Activated T-helper 2 cell treated with anti-CD3 and anti-CD28 coated beads, Interferon-gamma antibody, Interleukin-2, Interleukin-4, amounts not matched to agents 10 μg/mL and 5 μg/mL and 100 μg/mL, durations not matched to agents 14 hours and 24 hours and 36 hours (primary cell): ENCODE measurements at regions not wholly inside any gene's neighbourhood (a gene's known extent, or its start where the extent isn't known, plus 50 kb on each side); places are given as distances from the start of the nearest gene placed in this dataset.
"Not testable (repeated sequence)": the region's sequence is repeated elsewhere in the genome, so short reads cannot be mapped to it uniquely, and the experiment has no call there.

ENCODE experiments used
- DNase-seq: peaks from one replicate; pipeline ENCODE4 v3.0.0; 2021; ENCODE audit warnings: low spot score
- H3K27ac Mint-ChIP-seq: one replicate; pipeline ENCODE4 v1.8.0; 2021; ENCODE audit warnings: mixed read lengths
- H3K27me3 Mint-ChIP-seq: one replicate; pipeline ENCODE4 v1.8.0; 2021; ENCODE audit warnings: low read depth, mixed read lengths
- H3K36me3 Mint-ChIP-seq: one replicate; pipeline ENCODE4 v1.8.0; 2021; ENCODE audit warnings: low read depth, mixed read lengths
- H3K4me1 Mint-ChIP-seq: one replicate; pipeline ENCODE4 v1.8.0; 2021; ENCODE audit warnings: low read depth, mixed read lengths
- H3K4me3 Mint-ChIP-seq: one replicate; pipeline ENCODE4 v1.8.0; 2021; ENCODE audit warnings: low read depth, mild to moderate bottlenecking, moderate library complexity, mixed read lengths
- H3K9me3 Mint-ChIP-seq: one replicate; pipeline ENCODE4 v1.8.0; 2021; ENCODE audit warnings: mixed read lengths
- intact Hi-C: fragments of 100-400 bp; cut with micrococcal nuclease; formaldehyde crosslinking; loops from one replicate; pipeline ENCODE4 v1.15.1; 2023

DNA sequence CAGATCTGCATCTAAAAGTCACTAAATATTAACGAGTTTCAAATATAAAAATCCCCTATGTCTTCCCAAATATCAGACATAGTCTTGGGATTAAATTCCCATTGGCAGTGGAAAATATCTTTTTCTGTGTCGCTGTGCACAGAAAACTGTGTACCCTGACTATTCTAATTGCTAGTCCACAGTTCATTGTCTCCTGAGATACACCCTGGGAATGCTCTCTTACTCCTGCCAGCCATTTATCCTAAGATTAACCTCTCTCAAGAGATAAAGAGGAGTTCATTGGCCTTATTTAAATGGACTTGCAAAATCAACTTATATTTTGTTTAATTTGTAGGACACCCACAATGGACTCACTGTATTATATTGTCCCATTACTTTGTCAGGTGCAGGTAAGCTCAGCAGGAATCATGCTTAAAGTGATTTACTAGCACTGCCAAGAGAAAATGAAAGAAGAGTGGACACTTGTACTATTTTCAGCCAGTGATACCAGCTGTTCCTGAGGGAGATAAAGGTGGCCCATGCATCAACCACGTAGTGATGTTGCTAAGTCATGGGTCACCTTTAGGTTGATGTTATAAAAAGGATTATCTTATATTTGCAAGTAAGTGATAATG is 553.8 kb downstream of the PIK3C3 start:
- H3K4me3 Mint-ChIP-seq = no peak overlapping the region
- H3K9me3 Mint-ChIP-seq = no peaks in the 10 kb centered on the region
- no peaks in the 10 kb centered on the region for H3K36me3 Mint-ChIP-seq
- intact Hi-C loops = no loop called here
- no peak for DNase-seq
- no peaks in the 10 kb centered on the region for H3K4me1 Mint-ChIP-seq
- H3K27me3 Mint-ChIP-seq = no peaks in the 10 kb centered on the region
- H3K27ac Mint-ChIP-seq = no peak overlapping the region

DNA sequence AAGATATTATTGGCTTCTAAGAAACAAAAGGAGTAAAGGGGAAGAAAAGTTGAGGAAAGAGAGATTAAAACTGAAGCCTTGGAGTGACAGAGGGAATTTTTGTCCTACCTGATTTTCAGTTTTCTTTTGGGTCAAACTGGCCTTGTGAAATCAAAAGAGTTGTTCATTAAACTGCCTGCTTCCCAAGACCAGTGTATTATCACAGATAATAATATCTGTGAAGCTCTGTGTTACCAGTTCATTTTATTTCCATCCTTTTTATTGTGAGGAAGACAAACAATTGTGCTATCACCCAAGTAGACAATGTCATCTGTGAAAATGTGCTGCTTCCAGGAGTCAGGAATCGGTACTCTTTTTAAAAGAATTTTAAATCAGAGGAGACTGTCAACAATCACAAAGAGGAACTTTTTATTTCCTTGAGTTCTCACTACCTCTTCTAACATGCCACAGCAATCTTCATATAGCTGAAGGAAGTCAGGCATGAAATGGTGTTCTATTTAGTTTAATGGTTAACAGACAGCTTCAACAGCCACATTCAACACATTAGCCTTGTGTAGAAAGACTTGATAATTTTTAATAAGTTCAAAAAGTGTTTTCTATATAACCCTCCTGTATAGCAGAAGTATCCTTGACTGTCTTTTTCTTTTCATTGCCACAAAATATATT is 554.8 kb downstream of the PIK3C3 start:
- H3K4me1 Mint-ChIP-seq = no peaks in the 10 kb centered on the region
- no peaks in the 10 kb centered on the region for H3K27me3 Mint-ChIP-seq
- intact Hi-C loops = no loop called here
- H3K36me3 Mint-ChIP-seq = no peaks in the 10 kb centered on the region
- H3K4me3 Mint-ChIP-seq = no peak overlapping the region
- DNase-seq = no peak
- H3K9me3 Mint-ChIP-seq = no peaks in the 10 kb centered on the region
- H3K27ac Mint-ChIP-seq = no peak overlapping the region

DNA sequence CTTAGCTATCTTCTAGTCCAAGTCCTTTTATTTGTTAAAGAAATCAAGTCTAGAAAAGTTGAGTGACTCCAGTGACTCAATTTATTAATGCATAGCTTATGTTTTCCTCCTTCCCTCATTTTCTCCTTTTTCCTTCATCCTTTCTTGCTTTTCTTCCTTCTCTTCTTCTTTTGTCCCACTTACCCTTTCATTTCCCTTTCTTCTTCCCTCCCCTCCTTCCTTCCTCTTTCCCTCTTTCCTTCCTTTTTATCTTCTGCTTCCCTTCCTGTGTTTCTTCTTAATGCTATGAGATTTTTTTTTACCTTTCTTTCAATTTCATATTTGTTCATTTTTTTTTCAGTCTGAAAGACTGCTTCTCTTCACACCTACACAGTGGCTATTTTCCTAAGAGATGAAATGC is 555.5 kb downstream of the PIK3C3 start:
- Mint-ChIP-seq H3K27me3 (no peaks in the 10 kb centered on the region), H3K4me3 (no peak overlapping the region), H3K9me3 (no peaks in the 10 kb centered on the region), H3K4me1 (no peaks in the 10 kb centered on the region), H3K27ac (no peak overlapping the region), H3K36me3 (no peaks in the 10 kb centered on the region)
- intact Hi-C loops = no loop called here
- DNase-seq = no peak

DNA sequence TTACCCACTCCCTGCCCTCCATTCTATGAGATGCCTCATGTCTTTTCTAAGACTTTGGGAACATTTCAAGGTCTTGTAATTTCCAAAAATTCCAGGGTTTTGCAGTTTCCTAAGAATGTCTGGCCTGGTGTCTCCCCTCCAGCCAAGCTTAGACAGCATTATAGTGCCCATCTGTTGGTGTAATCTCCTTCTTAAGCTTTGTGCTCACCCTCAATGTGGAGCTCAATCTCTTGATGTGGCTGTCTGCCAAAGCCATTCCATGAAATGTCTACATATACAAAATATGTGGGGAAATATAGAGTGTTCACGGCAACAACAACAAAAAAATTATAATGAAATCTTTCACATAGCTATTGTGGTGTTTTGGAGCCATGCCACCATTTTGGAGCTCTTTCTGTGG is 558.4 kb downstream of the PIK3C3 start:
- no peak for DNase-seq
- H3K27ac Mint-ChIP-seq = no peak overlapping the region
- no peaks in the 10 kb centered on the region for H3K27me3 Mint-ChIP-seq
- no peak overlapping the region for H3K4me3 Mint-ChIP-seq
- no peaks in the 10 kb centered on the region for H3K4me1 Mint-ChIP-seq
- intact Hi-C loops = no loop called here
- no peaks in the 10 kb centered on the region for H3K9me3 Mint-ChIP-seq
- no peaks in the 10 kb centered on the region for H3K36me3 Mint-ChIP-seq

DNA sequence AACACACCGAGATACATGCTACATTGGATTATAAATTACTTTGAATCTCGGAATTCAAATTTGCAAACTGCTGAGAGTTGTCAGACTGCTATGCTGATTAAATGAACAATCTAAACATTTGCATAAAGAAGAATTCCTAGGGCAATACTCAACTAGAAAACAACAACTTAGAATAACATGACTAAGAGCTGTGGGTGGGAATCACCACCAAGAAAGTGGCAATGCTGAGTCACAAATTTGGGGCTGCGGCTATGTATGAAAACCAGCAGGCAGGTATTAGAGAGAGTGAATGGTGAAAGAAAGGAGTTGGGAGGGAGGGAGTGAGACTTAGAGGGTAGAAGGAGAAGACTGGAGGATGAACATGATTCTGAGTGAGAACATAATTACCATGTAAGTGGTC is 559.5 kb downstream of the PIK3C3 start:
- DNase-seq = no peak
- H3K4me3 Mint-ChIP-seq = no peak overlapping the region

DNA sequence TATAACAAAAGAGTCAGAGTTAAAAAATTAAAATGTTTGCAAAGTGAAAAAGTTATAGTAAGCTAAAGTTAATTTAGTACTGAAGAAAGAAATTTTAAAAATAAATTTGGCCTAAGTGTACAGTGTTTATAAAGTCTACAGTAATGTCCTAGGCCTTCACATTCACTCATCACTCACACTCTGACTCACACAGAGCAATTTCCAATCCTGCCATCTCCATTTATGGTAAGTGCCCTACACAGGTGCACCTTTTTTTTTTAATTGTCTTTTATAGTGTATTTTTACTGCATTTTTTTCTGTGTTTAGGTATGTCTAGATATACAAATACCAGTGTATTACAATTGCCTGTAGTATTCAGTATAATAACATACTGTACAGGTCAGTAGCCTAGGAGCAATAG is 562.9 kb downstream of the PIK3C3 start:
- Mint-ChIP-seq H3K4me1 (no peaks in the 10 kb centered on the region), H3K36me3 (no peaks in the 10 kb centered on the region)

More for the DNA sequence above, 559.5 kb downstream of the PIK3C3 start:
- H3K27ac Mint-ChIP-seq = no peak overlapping the region
- H3K9me3 Mint-ChIP-seq = no peaks in the 10 kb centered on the region
- H3K4me1 Mint-ChIP-seq = no peaks in the 10 kb centered on the region
- intact Hi-C loops = no loop called here
- H3K36me3 Mint-ChIP-seq = no peaks in the 10 kb centered on the region
- H3K27me3 Mint-ChIP-seq = no peaks in the 10 kb centered on the region

DNA sequence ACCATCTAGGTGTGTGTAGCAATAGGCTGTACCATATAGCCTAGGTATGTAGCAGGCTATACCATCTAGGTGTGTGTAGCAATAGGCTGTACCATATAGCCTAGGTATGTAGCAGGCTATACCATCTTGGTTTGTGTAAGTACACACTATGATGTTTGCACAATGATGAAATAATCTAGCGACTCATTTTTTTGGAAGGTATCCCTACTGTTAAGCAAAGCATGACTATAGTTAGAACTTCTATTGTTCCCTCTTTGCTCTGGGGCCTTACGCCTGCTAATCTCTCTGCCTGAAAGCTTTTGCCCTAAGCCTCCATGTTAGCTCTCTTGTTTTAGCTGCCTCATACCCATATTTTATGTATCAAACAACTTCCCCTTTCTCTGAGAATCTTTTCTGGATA is 563.3 kb downstream of the PIK3C3 start:
- intact Hi-C loops, DNase-seq, H3K4me1 Mint-ChIP-seq, H3K9me3 Mint-ChIP-seq, H3K27ac Mint-ChIP-seq, H3K36me3 Mint-ChIP-seq, H3K4me3 Mint-ChIP-seq, H3K27me3 Mint-ChIP-seq: not testable (repeated sequence)

More for the DNA sequence above, 562.9 kb downstream of the PIK3C3 start:
- intact Hi-C loops = no loop called here
- Mint-ChIP-seq H3K4me3 (no peak overlapping the region), H3K27ac (no peak overlapping the region), H3K9me3 (no peaks in the 10 kb centered on the region), H3K27me3 (no peaks in the 10 kb centered on the region)
- no peak for DNase-seq

DNA sequence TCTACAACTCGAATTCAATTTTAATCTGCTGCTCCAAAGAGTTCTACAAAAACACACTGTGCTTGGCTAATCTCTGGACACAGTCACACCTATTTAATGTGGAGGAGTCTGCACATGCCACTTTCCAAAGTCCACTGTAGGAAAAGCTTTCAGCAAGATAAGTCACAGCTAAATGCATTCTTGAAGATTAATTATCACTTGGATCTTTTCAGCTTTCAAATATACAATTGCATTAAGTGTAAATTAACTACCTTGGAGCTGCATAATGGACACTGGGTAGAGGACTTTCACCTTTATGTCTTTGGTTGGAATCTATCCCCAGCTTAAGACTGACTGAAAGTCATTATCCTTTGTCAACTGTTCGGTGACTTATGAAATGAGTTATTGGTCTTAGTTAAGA is 565.1 kb downstream of the PIK3C3 start:
- no peaks in the 10 kb centered on the region for H3K27me3 Mint-ChIP-seq
- no peaks in the 10 kb centered on the region for H3K9me3 Mint-ChIP-seq
- no peak overlapping the region for H3K27ac Mint-ChIP-seq
- no peaks in the 10 kb centered on the region for H3K36me3 Mint-ChIP-seq
- DNase-seq = no peak
- H3K4me1 Mint-ChIP-seq = no peaks in the 10 kb centered on the region
- intact Hi-C loops = no loop called here
- H3K4me3 Mint-ChIP-seq = no peak overlapping the region

DNA sequence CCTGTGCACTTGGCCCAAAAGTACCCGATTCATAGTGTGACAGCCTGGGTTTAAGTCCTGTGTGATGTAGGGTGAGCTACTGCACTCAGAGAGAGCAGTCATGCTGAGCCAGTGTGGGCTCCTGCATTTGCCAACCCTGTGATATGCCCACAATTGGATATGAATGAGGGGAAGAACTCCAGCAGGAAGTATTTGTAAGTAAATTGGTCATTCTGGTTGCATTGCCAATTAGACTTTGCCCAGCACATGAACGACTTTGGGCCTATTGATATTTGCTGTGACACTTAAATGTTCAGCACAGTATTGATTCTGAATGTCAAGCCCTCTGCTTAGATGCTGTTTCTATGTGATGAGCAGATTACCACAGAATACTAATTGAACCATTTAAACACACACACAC is 570.9 kb downstream of the PIK3C3 start:
- no peak overlapping the region for H3K4me3 Mint-ChIP-seq
- no peak overlapping the region for H3K27ac Mint-ChIP-seq
- H3K4me1 Mint-ChIP-seq = no peaks in the 10 kb centered on the region
- no peaks in the 10 kb centered on the region for H3K27me3 Mint-ChIP-seq
- intact Hi-C loops = no loop called here
- no peaks in the 10 kb centered on the region for H3K36me3 Mint-ChIP-seq
- no peaks in the 10 kb centered on the region for H3K9me3 Mint-ChIP-seq
- DNase-seq = no peak

DNA sequence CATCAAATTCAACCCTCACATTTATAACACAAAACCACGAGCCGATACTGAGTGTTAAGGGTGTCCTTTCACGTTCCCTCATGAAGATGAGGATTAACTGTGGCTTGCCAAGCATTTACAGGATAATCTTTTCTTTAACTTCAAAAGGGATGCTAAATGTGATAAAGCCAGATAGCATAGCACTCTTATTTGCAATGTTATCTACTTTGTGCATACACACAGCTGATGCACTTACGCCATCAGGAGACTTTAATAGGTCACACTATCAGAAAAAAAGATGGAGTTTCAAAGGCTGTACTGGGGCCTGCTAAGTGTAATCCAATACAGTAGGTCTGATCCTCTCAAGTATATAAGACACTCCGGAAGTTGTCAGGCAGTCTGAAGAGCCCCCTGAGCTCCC is 572.7 kb downstream of the PIK3C3 start:
- H3K4me1 Mint-ChIP-seq = no peaks in the 10 kb centered on the region
- no peak overlapping the region for H3K4me3 Mint-ChIP-seq
- intact Hi-C loops = no loop called here
- H3K27me3 Mint-ChIP-seq = no peaks in the 10 kb centered on the region
- no peak for DNase-seq
- H3K36me3 Mint-ChIP-seq = no peaks in the 10 kb centered on the region
- no peaks in the 10 kb centered on the region for H3K9me3 Mint-ChIP-seq
- H3K27ac Mint-ChIP-seq = no peak overlapping the region

DNA sequence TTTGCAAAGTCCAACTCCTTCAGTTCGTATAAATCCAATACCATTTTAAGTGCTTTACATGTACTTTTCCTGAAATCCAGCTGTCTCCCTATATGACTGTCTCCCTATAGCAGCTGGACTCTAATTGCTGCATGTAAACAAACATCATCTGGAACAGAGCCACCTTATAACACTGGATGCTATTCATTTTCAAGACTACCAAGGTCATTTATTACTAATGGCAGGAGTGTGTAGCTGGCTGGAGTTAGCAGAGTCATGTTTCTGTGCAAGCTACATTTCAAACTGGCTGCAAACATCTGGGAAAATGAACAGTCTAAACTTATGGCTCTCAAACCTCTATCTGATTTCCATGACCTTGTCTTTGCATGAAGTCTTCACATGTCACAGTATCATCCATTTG is 575.2 kb downstream of the PIK3C3 start:
- Mint-ChIP-seq H3K27ac (no peak overlapping the region), H3K4me3 (no peak overlapping the region)

DNA sequence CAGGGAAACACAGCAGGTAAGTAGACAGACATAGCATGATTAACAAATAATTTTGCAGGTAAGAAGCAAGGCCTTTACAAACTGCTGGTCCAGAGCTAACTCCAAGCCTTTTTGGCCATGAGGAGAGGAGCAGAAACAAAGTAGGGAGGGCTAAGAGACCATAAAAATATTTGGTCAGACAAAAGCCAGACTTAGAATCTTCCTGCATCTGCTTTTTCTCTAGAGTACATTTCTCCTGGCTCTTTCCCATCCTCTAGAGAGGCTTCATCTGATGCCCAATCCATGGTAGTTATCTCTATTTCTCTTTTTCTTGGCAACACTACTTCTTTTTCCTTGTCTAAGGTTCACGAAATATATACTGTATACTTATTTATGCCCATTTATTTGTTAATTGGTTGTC is 577.1 kb downstream of the PIK3C3 start:
- H3K27me3 Mint-ChIP-seq = no peaks in the 10 kb centered on the region

More for the DNA sequence above, 575.2 kb downstream of the PIK3C3 start:
- Mint-ChIP-seq H3K27me3 (no peaks in the 10 kb centered on the region), H3K4me1 (no peaks in the 10 kb centered on the region), H3K9me3 (no peaks in the 10 kb centered on the region), H3K36me3 (no peaks in the 10 kb centered on the region)
- no peak for DNase-seq
- intact Hi-C loops = no loop called here

DNA sequence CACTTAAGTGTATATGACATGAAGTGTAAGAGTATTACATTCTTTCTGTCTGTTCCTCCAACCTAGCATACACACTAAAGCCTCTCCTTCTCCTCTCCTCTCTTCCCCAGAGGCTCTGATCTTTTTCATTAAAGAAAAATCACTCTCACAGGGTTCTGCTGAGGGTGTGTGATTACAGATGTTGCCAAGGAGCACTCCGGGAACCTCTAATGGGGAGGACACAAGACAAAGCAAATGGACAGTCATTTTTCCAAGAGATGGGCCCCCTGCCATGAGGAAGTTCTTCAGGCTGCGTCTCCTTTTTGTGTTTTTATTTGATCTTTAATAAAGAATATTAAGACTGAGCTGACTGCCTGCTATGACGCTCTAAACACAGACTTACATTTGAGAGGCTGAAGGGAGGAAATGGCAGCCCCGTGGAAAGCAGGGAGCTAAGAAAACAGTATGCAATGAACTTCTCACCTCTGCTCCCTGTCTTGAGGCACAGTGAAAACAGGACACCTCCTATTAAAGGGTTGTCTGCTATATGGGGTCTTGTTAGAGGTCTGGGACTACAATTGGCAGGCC is 578.1 kb downstream of the PIK3C3 start:
- H3K4me1 Mint-ChIP-seq = no peaks in the 10 kb centered on the region
- no peak overlapping the region for H3K27ac Mint-ChIP-seq
- H3K9me3 Mint-ChIP-seq = no peaks in the 10 kb centered on the region
- no peaks in the 10 kb centered on the region for H3K36me3 Mint-ChIP-seq
- H3K27me3 Mint-ChIP-seq = no peaks in the 10 kb centered on the region
- DNase-seq = no peak
- intact Hi-C loops = no loop called here
- H3K4me3 Mint-ChIP-seq = no peak overlapping the region

More for the DNA sequence above, 577.1 kb downstream of the PIK3C3 start:
- Mint-ChIP-seq H3K9me3 (no peaks in the 10 kb centered on the region), H3K27ac (no peak overlapping the region), H3K4me1 (no peaks in the 10 kb centered on the region), H3K36me3 (no peaks in the 10 kb centered on the region), H3K4me3 (no peak overlapping the region)
- intact Hi-C loops = no loop called here
- DNase-seq = no peak
